ENCODE measurements at regions not wholly inside any gene's neighbourhood (a gene's known extent, or its start where the extent isn't known, plus 50 kb on each side); places are given as distances from the start of the nearest gene placed in this dataset.

DNA sequence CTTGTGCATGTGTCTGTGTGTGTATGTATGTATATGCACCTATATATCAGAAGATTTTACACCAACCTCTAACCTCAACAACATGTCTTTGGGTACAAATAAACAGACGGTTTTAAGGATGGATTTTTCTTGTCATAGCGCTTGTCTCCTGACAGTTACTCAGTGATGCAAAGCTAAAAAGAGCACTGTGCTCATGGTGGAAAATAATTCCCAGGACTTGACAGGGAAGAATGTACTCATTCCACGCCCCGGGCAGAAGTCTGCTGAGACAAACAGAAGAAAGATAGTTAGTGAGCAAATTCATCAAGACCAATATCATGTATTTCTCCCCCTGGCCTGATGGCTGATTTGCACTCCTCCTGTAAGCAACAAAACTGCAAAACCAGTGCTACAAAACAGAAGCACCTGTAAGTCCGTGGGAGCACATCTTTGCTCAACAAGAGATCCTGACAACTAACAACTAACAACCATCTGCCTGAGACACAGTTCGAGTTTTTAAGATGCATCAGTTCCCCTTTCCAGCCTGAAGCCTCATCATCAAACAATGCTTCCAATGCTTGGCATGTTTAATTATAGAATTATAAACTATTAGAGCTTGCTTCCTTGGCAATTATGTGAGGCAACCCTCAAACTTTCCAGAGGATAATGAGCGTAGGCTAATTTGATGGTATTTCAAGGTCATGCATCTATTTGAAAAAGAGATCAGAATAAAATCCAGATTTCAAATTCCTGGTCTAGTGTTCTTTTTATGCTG, 812.7 kb upstream of the MIR17HG start:
- TF ChIP-seq EZH2phosphoT487 (IDR thresholded peaks at IDR 0.05; ENCODE audit: borderline replicate concordance, low read length) (no peak), EZH2 (IDR thresholded peaks at IDR 0.05; ENCODE audit: low read length, unreplicated experiment) (no peak)
